WTC11 (cell line): ENCODE measurements at regions not wholly inside any gene's neighbourhood (a gene's known extent, or its start where the extent isn't known, plus 50 kb on each side); places are given as distances from the start of the nearest gene placed in this dataset.

Experiments used
- ATAC-seq: fragments of 200-7000 bp; cut with Tn5 transposase; 2 replicates; pipeline ENCODE4 v1.10.0; 2021; ENCODE audit warnings: mild to moderate bottlenecking, moderate library complexity
- CTCF ChIA-PET: fragments of 300-600 bp; sonication (Branson Sonifier 250); formaldehyde crosslinking; loops from one replicate; lab custom pipeline; 2021; ENCODE audit warnings: antibody characterized with exemption; lab: Charles Lee
- POLR2A ChIA-PET: fragments of 350-600 bp; sonication (Branson Sonifier 250); formaldehyde crosslinking; loops from one replicate; lab custom pipeline; 2021; ENCODE audit warnings: antibody characterized with exemption; lab: Charles Lee
- DNase-seq: peaks from one replicate; pipeline ENCODE4 v3.0.0; 2021; ENCODE audit warnings: low spot score
- H3K27ac Mint-ChIP-seq: 2 replicates; pipeline ENCODE4 v1.8.0; 2021; ENCODE audit warnings: mixed read lengths
- H3K27me3 Mint-ChIP-seq: 2 replicates; pipeline ENCODE4 v1.8.0; 2021; ENCODE audit warnings: low read depth, mild to moderate bottlenecking, moderate library complexity, mixed read lengths
- H3K36me3 Mint-ChIP-seq: 2 replicates; pipeline ENCODE4 v1.8.0; 2021; ENCODE audit warnings: mixed read lengths
- H3K4me1 Mint-ChIP-seq: 2 replicates; pipeline ENCODE4 v1.8.0; 2022; ENCODE audit warnings: mixed read lengths
- H3K4me3 Mint-ChIP-seq: 2 replicates; pipeline ENCODE4 v1.8.0; 2021; ENCODE audit warnings: mild to moderate bottlenecking, moderate library complexity, mixed read lengths
- H3K9me3 Mint-ChIP-seq: 2 replicates; pipeline ENCODE4 v1.8.0; 2021; ENCODE audit warnings: mixed read lengths
- CREB1 ChIP-seq: sonication (generic); formaldehyde crosslinking; IDR thresholded peaks from 2 replicates; pipeline ENCODE4 v1.8.0; 2023; ENCODE audit warnings: mild to moderate bottlenecking, missing genetic modification reagents
- ELF4 ChIP-seq: sonication (generic); formaldehyde crosslinking; IDR thresholded peaks from 2 replicates; pipeline ENCODE4 v1.8.1; 2022; ENCODE audit warnings: low read depth, mild to moderate bottlenecking, moderate library complexity, missing genetic modification reagents
- JAZF1 ChIP-seq: fragments of 250-450 bp; sonication (Bioruptor Pico); IDR thresholded peaks from 2 replicates; pipeline ENCODE4 v1.9.0; 2021; ENCODE audit warnings: moderate library complexity, mild to moderate bottlenecking, inconsistent platforms
- JUN ChIP-seq: sonication (generic); formaldehyde crosslinking; IDR thresholded peaks from 2 replicates; pipeline ENCODE4 v1.8.0; 2023; ENCODE audit warnings: mild to moderate bottlenecking, missing genetic modification reagents
- MYBL2 ChIP-seq: sonication (generic); formaldehyde crosslinking; IDR thresholded peaks from 2 replicates; pipeline ENCODE4 v1.8.1; 2023; ENCODE audit warnings: mild to moderate bottlenecking, moderate library complexity, missing genetic modification reagents
- NR1H2 ChIP-seq: sonication (generic); formaldehyde crosslinking; IDR thresholded peaks from 2 replicates; pipeline ENCODE4 v1.9.0; 2021; ENCODE audit warnings: mild to moderate bottlenecking, moderate library complexity, missing genetic modification reagents
- PRRX2 ChIP-seq: fragments of 250-450 bp; sonication (Bioruptor Pico); IDR thresholded peaks from 2 replicates; pipeline ENCODE4 v1.8.0; 2021; ENCODE audit warnings: mild to moderate bottlenecking
- ZBTB21 ChIP-seq: sonication (generic); formaldehyde crosslinking; IDR thresholded peaks from 2 replicates; pipeline ENCODE4 v1.8.1; 2023; ENCODE audit warnings: mild to moderate bottlenecking, missing genetic modification reagents, borderline replicate concordance
- ZNF396 ChIP-seq: fragments of 250-450 bp; sonication (Bioruptor Pico); IDR thresholded peaks from 2 replicates; pipeline ENCODE4 v1.8.0; 2021; ENCODE audit warnings: mild to moderate bottlenecking, moderate library complexity, borderline replicate concordance
- TF ChIP-seq, protein P1 (sequence below): sonication (generic); formaldehyde crosslinking; IDR thresholded peaks from 2 replicates; pipeline ENCODE4 v1.8.0; 2023; ENCODE audit warnings: missing genetic modification reagents, mild to moderate bottlenecking, borderline replicate concordance
- TF ChIP-seq, protein P2 (sequence below): fragments of 200-600 bp; IDR thresholded peaks from 2 replicates; pipeline ENCODE4 v1.8.0; 2022; ENCODE audit warnings: antibody characterized with exemption
- TF ChIP-seq, protein P3 (sequence below): fragments of 250-450 bp; sonication (Bioruptor Pico); IDR thresholded peaks from 2 replicates; pipeline ENCODE4 v1.9.0; 2021; ENCODE audit warnings: moderate library complexity, mild to moderate bottlenecking, inconsistent platforms, borderline replicate concordance
- TF ChIP-seq, protein P4 (sequence below): sonication (generic); formaldehyde crosslinking; IDR thresholded peaks from 2 replicates; pipeline ENCODE4 v1.8.1; 2023; ENCODE audit warnings: mild to moderate bottlenecking, missing genetic modification reagents, borderline replicate concordance

DNA sequence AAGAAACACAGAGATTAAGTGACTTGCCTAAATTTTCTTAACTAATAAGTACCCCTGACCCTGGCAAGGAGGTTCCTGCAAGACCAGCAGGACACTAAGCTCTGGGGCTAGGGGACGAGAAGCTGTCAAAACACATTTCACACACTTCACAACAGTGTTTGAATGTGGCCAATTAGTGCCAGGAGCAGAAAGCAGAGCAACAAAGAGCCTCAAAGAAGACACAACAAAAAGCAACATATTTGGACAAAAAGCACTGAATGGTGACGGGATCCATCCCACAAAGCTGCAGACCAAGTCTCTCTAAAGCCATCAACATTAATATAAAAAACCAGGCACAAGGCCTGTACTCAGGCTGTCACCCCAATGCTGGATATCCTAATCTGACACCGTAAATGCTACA lies 361.9 kb upstream of the RASGEF1B start:
- Mint-ChIP-seq H3K36me3 (no peaks in the 10 kb centered on the region), H3K27ac (no peak overlapping the region), H3K27me3 (no peaks in the 10 kb centered on the region), H3K4me1 (no peaks in the 10 kb centered on the region), H3K9me3 (no peaks in the 10 kb centered on the region), H3K4me3 (no peak overlapping the region)
- ChIA-PET POLR2A (interaction anchor here (0.7 kb wide), 2 partner anchors 84 to 455 kb away, joined by 3 to 4 read pairs; no protein-coding TSS in a partner anchor), CTCF (no interaction called here)
- TF ChIP-seq, protein P1, sequence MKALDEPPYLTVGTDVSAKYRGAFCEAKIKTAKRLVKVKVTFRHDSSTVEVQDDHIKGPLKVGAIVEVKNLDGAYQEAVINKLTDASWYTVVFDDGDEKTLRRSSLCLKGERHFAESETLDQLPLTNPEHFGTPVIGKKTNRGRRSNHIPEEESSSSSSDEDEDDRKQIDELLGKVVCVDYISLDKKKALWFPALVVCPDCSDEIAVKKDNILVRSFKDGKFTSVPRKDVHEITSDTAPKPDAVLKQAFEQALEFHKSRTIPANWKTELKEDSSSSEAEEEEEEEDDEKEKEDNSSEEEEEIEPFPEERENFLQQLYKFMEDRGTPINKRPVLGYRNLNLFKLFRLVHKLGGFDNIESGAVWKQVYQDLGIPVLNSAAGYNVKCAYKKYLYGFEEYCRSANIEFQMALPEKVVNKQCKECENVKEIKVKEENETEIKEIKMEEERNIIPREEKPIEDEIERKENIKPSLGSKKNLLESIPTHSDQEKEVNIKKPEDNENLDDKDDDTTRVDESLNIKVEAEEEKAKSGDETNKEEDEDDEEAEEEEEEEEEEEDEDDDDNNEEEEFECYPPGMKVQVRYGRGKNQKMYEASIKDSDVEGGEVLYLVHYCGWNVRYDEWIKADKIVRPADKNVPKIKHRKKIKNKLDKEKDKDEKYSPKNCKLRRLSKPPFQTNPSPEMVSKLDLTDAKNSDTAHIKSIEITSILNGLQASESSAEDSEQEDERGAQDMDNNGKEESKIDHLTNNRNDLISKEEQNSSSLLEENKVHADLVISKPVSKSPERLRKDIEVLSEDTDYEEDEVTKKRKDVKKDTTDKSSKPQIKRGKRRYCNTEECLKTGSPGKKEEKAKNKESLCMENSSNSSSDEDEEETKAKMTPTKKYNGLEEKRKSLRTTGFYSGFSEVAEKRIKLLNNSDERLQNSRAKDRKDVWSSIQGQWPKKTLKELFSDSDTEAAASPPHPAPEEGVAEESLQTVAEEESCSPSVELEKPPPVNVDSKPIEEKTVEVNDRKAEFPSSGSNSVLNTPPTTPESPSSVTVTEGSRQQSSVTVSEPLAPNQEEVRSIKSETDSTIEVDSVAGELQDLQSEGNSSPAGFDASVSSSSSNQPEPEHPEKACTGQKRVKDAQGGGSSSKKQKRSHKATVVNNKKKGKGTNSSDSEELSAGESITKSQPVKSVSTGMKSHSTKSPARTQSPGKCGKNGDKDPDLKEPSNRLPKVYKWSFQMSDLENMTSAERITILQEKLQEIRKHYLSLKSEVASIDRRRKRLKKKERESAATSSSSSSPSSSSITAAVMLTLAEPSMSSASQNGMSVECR (CRISPR knock-in tag) = no peak
- TF ChIP-seq, protein P2, sequence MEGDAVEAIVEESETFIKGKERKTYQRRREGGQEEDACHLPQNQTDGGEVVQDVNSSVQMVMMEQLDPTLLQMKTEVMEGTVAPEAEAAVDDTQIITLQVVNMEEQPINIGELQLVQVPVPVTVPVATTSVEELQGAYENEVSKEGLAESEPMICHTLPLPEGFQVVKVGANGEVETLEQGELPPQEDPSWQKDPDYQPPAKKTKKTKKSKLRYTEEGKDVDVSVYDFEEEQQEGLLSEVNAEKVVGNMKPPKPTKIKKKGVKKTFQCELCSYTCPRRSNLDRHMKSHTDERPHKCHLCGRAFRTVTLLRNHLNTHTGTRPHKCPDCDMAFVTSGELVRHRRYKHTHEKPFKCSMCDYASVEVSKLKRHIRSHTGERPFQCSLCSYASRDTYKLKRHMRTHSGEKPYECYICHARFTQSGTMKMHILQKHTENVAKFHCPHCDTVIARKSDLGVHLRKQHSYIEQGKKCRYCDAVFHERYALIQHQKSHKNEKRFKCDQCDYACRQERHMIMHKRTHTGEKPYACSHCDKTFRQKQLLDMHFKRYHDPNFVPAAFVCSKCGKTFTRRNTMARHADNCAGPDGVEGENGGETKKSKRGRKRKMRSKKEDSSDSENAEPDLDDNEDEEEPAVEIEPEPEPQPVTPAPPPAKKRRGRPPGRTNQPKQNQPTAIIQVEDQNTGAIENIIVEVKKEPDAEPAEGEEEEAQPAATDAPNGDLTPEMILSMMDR = no peak
- TF ChIP-seq NR1H2 (CRISPR knock-in tag) (no peak), JAZF1 (CRISPR knock-in tag) (no peak), ELF4 (CRISPR knock-in tag) (no peak), PRRX2 (no peak)
- DNase-seq (no peak), ATAC-seq (no peak)

DNA sequence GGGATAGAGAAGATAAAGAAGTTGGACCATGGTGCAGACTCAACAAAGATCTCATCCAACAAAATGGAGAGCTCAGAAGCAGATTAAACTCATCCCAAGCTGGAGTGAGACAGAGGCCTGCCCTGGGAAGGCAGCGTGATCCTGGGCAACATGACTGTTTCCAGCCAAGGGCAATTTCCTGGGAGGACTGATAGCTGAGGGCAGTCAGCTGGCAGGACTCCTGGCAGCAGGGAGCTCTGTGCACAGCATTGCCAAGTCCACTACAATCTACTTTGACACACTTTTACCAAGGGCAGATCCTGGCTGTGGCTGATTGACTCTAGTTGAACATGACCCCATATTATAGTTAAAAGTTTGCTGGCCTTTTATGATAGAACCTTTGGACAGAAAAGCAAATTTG lies 357.3 kb upstream of the RASGEF1B start:
- no peaks in the 10 kb centered on the region for H3K27me3 Mint-ChIP-seq
- no peak overlapping the region for H3K27ac Mint-ChIP-seq
- no peak for ATAC-seq
- no peaks in the 10 kb centered on the region for H3K9me3 Mint-ChIP-seq
- H3K4me1 Mint-ChIP-seq = no peaks in the 10 kb centered on the region
- ChIA-PET CTCF (no interaction called here), POLR2A (no interaction called here)
- no peak overlapping the region for H3K4me3 Mint-ChIP-seq
- no peak for DNase-seq
- no peaks in the 10 kb centered on the region for H3K36me3 Mint-ChIP-seq
- TF ChIP-seq, protein P3, sequence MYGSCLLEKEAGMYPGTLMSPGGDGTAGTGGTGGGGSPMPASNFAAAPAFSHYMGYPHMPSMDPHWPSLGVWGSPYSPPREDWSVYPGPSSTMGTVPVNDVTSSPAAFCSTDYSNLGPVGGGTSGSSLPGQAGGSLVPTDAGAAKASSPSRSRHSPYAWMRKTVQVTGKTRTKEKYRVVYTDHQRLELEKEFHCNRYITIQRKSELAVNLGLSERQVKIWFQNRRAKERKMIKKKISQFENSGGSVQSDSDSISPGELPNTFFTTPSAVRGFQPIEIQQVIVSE (CRISPR knock-in tag) = no peak
- no peak for TF ChIP-seq JUN (CRISPR knock-in tag)
- TF ChIP-seq, protein P4, sequence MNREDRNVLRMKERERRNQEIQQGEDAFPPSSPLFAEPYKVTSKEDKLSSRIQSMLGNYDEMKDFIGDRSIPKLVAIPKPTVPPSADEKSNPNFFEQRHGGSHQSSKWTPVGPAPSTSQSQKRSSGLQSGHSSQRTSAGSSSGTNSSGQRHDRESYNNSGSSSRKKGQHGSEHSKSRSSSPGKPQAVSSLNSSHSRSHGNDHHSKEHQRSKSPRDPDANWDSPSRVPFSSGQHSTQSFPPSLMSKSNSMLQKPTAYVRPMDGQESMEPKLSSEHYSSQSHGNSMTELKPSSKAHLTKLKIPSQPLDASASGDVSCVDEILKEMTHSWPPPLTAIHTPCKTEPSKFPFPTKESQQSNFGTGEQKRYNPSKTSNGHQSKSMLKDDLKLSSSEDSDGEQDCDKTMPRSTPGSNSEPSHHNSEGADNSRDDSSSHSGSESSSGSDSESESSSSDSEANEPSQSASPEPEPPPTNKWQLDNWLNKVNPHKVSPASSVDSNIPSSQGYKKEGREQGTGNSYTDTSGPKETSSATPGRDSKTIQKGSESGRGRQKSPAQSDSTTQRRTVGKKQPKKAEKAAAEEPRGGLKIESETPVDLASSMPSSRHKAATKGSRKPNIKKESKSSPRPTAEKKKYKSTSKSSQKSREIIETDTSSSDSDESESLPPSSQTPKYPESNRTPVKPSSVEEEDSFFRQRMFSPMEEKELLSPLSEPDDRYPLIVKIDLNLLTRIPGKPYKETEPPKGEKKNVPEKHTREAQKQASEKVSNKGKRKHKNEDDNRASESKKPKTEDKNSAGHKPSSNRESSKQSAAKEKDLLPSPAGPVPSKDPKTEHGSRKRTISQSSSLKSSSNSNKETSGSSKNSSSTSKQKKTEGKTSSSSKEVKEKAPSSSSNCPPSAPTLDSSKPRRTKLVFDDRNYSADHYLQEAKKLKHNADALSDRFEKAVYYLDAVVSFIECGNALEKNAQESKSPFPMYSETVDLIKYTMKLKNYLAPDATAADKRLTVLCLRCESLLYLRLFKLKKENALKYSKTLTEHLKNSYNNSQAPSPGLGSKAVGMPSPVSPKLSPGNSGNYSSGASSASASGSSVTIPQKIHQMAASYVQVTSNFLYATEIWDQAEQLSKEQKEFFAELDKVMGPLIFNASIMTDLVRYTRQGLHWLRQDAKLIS = no peak
- no peak for TF ChIP-seq CREB1
- no peak for TF ChIP-seq ZBTB21 (CRISPR knock-in tag)
- no peak for TF ChIP-seq MYBL2 (CRISPR knock-in tag)
- no peak for TF ChIP-seq ZNF396 (CRISPR knock-in tag)
